ENCODE measurements at regions not wholly inside any gene's neighbourhood (a gene's known extent, or its start where the extent isn't known, plus 50 kb on each side); places are given as distances from the start of the nearest gene placed in this dataset.

DNA sequence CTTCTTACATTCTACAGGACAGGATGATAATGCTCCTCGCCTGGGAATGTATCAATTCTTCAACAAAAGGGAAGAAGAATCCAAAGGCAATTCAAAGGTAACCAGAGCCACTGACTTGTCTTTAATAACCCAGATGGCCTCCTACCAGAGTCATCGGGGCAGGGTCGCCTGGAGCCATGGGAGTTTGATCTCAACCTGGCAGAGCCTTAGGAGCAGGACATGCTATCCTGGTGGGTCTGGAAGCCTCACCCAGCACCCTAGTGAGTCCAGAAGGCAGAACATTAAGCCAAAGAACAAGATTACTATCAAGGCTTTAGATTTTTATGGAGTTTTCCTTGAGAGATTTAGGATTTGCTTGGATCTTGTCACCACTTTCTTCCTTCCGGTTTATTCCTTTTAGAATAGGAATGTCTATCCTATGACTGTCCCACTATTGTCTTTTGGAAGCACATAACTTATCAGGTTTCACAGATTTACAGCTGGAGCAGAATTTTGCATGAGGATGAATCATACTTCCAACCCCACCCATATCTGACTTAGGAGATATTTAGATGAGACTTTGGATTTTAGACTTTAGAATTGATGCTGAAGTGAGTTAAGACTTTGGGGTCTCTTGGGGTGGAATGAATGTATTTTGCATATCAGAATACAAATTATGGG is 330.3 kb upstream of the GOLIM4 start:
- Histone ChIP-seq H3K9me3 (no peaks in the 10 kb centered on the region), H3K4me1 (no peaks in the 10 kb centered on the region), H3K27me3 (no peaks in the 10 kb centered on the region), H3K4me3 (no peak overlapping the region), H3K36me3 (no peaks in the 10 kb centered on the region), H3K27ac (no peak overlapping the region)
- no peak for DNase-seq
- WGBS, 2 donors, result 87 to 88% methylated on average over 4 of the region's 4 CpGs
- no peak for TF ChIP-seq EP300 (IDR thresholded peaks at IDR 0.05)
- TF ChIP-seq POLR2A (IDR thresholded peaks at IDR 0.05), result no peak
- no peak for ATAC-seq (ENCODE audit: low FRiP score in 2 of 2)

DNA sequence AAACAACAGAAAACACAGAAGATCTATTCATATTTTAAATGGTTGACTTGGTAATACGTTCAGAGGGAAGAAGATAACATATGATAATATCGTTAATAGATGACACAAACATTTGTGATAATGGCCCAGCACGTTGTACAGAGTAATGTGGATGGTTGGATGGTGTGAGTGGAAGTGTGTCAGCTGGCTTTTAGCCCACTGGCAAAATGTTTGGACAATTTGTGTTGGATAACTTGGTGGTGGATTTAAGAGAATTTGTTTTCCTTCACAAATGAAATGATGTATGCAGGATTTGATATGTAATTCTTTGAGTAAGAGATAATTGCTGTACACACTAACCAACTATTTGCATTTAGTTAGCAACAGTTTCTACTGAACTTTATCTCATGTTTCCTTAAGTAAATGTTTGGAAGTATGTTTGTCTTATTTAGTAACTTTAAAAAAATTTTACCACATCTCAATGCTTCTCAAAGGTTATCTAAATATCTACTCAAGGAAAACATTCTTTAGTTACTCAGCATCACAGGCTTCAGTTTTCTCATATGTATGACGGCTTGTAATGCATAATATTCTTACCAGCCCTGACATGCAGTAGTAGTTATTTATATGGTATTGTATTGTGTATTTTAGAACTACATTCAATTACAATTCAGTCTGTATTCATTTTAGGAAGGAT is 328.5 kb upstream of the GOLIM4 start:
- H3K27ac ChIP-seq, result no peak overlapping the region
- TF ChIP-seq POLR2A (IDR thresholded peaks at IDR 0.05) (no peak), POLR2AphosphoS5 (IDR thresholded peaks at IDR 0.05) (no peak), EP300 (IDR thresholded peaks at IDR 0.05) (no peak)
- TF ChIP-seq, protein P1, sequence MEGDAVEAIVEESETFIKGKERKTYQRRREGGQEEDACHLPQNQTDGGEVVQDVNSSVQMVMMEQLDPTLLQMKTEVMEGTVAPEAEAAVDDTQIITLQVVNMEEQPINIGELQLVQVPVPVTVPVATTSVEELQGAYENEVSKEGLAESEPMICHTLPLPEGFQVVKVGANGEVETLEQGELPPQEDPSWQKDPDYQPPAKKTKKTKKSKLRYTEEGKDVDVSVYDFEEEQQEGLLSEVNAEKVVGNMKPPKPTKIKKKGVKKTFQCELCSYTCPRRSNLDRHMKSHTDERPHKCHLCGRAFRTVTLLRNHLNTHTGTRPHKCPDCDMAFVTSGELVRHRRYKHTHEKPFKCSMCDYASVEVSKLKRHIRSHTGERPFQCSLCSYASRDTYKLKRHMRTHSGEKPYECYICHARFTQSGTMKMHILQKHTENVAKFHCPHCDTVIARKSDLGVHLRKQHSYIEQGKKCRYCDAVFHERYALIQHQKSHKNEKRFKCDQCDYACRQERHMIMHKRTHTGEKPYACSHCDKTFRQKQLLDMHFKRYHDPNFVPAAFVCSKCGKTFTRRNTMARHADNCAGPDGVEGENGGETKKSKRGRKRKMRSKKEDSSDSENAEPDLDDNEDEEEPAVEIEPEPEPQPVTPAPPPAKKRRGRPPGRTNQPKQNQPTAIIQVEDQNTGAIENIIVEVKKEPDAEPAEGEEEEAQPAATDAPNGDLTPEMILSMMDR (IDR thresholded peaks at IDR 0.05), result no peak
- ATAC-seq (ENCODE audit: low FRiP score in 2 of 2) (no peak), DNase-seq (no peak)
- no peaks in the 10 kb centered on the region for H3K9me3 ChIP-seq
- H3K4me1 ChIP-seq, result no peaks in the 10 kb centered on the region
- 54 to 55% methylated on average over 4 of the region's 4 CpGs for WGBS, 2 donors
- no peaks in the 10 kb centered on the region for H3K36me3 ChIP-seq
- no peaks in the 10 kb centered on the region for H3K27me3 ChIP-seq
- no peak overlapping the region for H3K4me3 ChIP-seq

DNA sequence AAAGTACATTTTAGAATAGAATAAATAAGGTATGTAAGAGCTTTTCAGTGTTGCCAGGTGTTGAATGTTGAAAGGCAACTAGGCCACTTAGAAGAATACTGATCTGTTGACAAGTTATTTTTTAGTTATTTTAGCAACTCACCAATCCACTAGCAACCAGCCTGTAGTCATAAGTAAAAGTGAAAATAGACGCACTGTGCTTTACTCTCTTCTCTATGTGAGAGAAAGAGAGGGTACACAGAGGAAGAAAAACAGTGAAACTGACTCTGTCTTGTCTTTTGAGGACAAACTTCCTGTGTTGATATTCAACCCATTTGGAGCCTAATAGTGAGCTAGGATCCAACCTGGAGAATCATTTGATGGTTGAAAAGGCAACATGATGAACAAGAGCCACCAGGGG is 327.1 kb upstream of the GOLIM4 start:
- H3K4me3 ChIP-seq, result no peak overlapping the region
- ATAC-seq (ENCODE audit: low FRiP score in 2 of 2), result no peak
- TF ChIP-seq, protein P1 (IDR thresholded peaks at IDR 0.05), result no peak
- TF ChIP-seq POLR2AphosphoS5 (IDR thresholded peaks at IDR 0.05) (no peak), POLR2A (IDR thresholded peaks at IDR 0.05) (no peak), EP300 (IDR thresholded peaks at IDR 0.05) (no peak)
- H3K27ac ChIP-seq, result no peak overlapping the region
- no peaks in the 10 kb centered on the region for H3K27me3 ChIP-seq
- WGBS, 2 donors, result 75 to 78% methylated on average over 1 of the region's 1 CpG
- H3K9me3 ChIP-seq, result no peaks in the 10 kb centered on the region
- no peaks in the 10 kb centered on the region for H3K4me1 ChIP-seq
- no peaks in the 10 kb centered on the region for H3K36me3 ChIP-seq
- DNase-seq, result no peak

DNA sequence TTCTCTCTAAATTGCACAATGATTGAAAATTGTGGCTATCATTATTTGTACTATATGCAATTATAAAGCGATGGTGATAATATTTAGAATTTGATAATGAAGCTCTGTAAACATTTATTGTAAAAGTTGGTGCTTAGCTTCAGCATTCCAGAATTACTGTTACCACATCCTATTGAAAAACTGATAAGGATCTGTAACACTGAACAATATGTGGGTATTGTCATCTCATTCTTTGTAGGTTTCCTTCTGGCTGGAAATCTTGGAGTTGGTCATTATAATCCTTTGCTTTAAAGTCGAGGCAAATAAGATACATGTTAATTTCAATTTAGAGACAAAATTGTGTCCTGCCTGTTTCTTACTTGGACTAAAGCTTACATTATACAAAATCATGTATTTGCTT is 323.4 kb upstream of the GOLIM4 start:
- H3K27me3 ChIP-seq, result no peaks in the 10 kb centered on the region
- no peak overlapping the region for H3K4me3 ChIP-seq
- TF ChIP-seq POLR2AphosphoS5 (IDR thresholded peaks at IDR 0.05) (no peak), POLR2A (IDR thresholded peaks at IDR 0.05) (no peak), EP300 (IDR thresholded peaks at IDR 0.05) (no peak)
- TF ChIP-seq, protein P1 (IDR thresholded peaks at IDR 0.05), result no peak
- H3K4me1 ChIP-seq, result no peaks in the 10 kb centered on the region
- H3K36me3 ChIP-seq, result no peaks in the 10 kb centered on the region
- no peak overlapping the region for H3K27ac ChIP-seq
- no peak for ATAC-seq (ENCODE audit: low FRiP score in 2 of 2)
- no peak for DNase-seq
- H3K9me3 ChIP-seq, result no peaks in the 10 kb centered on the region
- 60 to 67% methylated on average over 2 of the region's 2 CpGs for WGBS, 2 donors

- TF ChIP-seq, protein P1 (IDR thresholded peaks at IDR 0.05), result no peak
- no peak for TF ChIP-seq EP300 (IDR thresholded peaks at IDR 0.05)
- TF ChIP-seq POLR2AphosphoS5 (IDR thresholded peaks at IDR 0.05), result no peak
- TF ChIP-seq POLR2A (IDR thresholded peaks at IDR 0.05), result no peak
- no peak overlapping the region for H3K27ac ChIP-seq
- no peaks in the 10 kb centered on the region for H3K27me3 ChIP-seq
- H3K36me3 ChIP-seq, result no peaks in the 10 kb centered on the region
- DNase-seq (peak in 1 of 2 donors; percentile 22), ATAC-seq (ENCODE audit: low FRiP score in 2 of 2) (peak in 1 of 2 donors; percentile 62)
- H3K4me3 ChIP-seq, result no peak overlapping the region
- 80 to 89% methylated on average over 1 of the region's 1 CpG for WGBS, 2 donors
- H3K9me3 ChIP-seq, result no peaks in the 10 kb centered on the region
- H3K4me1 ChIP-seq, result no peaks in the 10 kb centered on the region
Measured at GRCh38 chr3:168417016-168417415, 321.3 kb upstream of the GOLIM4 start.

Measured in upper lobe of left lung (tissue), 6 donors.